CD4-positive, alpha-beta T cell treated with Interleukin-21 for 1 hour (primary cell): ENCODE measurements at regions not wholly inside any gene's neighbourhood (a gene's known extent, or its start where the extent isn't known, plus 50 kb on each side); places are given as distances from the start of the nearest gene placed in this dataset.

Source experiments
- DNase-seq: peaks from one replicate; pipeline ENCODE4 v3.0.0-alpha.2; 2020

DNA sequence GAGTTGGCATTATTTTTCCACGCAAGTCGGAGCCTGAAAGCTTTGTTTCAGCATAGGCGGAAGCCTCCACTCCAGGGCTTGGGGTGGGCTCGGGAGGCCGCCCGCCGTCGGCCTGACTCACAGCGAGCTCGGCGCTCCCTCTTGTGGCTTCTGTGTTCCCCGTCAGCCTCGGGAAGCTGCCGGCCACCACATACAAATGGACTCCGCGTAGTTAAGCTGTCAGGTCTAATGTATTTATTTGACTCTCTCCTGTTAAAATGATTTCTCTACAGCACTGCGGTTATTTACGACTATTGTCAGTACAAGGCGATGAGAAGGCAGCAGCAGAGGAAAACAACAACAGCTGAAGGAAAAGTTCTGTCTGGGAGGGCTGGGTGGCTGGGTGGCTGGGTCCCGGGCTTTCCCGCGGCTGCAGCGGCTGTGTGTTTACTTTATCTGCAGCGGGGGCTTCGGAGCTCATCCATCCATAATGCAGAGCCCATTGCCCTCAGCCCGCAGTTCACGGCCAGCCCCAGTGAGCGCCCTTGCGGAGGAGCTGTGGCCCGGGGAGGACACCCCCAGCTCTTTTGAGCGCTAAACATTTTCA, 375.7 kb upstream of the CAMK1G start:
- no peak for DNase-seq

DNA sequence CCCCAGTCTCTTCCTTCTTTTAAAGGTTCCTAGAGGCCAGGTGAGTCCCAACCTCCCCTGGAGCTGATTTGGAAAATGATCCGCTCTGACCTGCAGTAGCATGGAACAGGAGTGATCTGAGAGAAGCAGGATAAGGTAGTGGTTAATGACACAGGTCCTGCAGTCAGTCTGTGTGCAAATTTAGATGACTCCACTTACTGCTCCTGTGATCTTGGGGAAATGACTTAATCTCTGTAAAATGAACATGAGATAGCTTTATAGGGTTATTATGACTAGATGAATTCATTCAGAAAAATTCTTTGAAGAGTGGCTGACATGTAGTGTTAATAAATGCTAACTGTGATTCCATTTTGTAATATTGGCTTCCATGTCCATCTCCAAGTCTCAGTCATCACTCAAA, 374.9 kb upstream of the CAMK1G start:
- DNase-seq = no peak

DNA sequence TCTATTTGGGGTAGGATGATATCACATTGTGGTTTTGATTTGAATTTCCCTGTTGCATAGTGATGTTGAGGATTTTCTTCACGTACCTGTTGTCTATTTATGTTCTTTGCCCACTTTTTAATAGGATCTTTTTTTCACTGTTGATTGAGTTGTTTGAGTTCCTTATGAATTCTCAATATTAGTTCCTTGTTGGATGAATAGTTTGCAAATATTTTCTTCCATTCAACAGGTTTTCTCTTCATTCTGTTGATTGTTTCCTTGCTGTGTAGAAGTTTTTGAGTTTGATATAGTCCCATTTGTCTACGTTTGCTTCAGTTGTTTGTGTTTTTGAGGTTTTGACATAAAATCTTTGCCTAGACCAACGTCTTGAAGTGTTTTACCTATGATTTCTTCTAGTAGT, 369.5 kb upstream of the CAMK1G start:
- DNase-seq = no peak

- DNase-seq = no peak
Measured at GRCh38 chr1:209215826-209216225, 367.7 kb upstream of the CAMK1G start.

- DNase-seq = no peak
Measured at GRCh38 chr1:209218113-209218512, 365.4 kb upstream of the CAMK1G start.

DNA sequence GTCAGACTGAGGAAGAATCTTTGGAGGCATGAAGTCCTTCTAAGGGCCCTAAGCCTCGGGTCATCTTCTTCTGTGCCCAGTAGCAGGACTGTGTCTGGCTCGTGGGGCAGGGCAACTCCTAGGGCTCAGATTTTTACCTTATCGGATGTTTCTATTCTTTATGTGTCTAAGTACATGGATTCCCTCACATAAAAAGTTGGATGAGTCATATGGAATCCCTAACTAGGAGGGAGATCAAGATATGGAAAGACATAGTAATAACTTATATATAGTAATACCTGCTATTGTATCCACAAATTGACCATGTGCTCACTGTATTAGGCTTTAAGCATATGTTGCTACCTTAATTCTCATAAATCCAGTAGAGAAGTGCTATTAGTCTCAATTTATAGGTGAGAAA, 364.5 kb upstream of the CAMK1G start:
- DNase-seq = no peak

DNA sequence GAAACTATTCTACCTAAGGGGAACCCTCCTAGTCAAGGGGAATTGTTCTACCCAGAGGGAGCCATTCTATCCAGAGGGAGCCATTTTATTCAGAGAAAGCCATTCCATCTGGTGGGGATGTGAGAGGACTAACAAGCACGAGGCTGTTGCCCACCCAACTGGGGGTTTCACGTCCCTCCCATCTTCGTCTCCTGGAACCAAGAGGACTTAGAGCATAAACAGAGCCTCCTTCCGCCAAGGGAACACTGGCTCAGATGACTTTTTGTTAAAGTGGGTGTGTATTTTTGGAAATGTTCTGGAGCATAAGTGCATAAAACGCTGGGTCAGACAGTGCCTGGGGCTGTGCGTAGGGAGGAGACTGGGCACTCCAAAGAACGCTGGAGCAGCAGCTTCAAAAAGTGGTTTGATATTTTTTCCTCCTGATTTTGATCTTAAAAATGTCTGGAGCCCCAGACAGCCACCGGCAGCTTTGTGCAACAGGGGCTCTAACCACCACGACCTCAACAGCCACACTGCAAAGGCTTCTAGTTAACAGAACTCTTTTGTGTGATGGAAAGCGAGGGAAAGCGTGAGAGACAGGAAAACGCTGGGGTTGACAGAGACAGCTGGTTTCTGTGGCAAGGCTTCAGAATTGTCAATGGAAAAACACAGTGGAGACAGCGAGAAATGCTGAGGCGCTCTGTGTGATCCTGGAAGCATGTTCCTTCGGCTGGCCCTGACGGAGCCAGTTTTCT, 363.6 kb upstream of the CAMK1G start:
- no peak for DNase-seq

GRCh38 chr1:209222826-209223225, 360.7 kb upstream of the CAMK1G start:
- DNase-seq = no peak

DNA sequence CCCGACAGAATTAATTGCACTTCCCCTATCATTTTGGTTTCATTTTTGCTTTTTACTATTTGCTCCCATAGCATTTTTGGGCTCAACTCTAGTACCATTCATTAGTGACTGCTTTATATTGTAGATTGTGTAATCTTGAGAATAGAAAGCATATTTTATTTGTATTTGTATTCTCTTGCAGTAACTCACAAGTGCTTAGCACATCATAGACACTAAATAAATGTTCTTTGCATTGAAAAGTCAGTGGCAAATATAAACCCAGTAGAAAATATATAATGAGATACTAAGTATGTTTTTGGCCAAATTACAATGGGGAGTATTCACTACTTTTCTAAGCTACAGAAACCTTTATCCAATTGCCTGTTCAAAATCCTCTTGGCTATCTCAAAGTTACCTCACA, 359.7 kb upstream of the CAMK1G start:
- DNase-seq = no peak

GRCh38 chr1:209224886-209225285, 358.6 kb upstream of the CAMK1G start:
- no peak for DNase-seq

DNA sequence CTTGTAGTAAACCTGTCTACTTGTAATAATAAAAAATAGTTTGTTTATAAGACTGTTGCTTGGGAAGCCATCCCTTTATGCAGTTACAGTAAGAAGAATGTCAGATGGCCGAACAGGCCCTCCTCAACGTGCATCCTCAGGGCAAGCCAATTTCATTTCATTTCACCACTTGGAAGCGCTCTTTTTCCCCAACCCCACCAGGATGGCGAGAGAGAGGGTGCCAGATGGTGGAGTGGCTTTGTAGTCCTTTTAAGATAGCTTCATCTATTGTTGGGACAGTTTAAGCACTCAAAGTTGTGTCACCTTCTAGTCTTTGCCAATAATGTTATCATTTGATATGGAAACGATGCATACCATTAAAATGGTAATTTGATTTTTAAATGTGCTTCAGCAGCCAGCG, 356.3 kb upstream of the CAMK1G start:
- DNase-seq = no peak

DNA sequence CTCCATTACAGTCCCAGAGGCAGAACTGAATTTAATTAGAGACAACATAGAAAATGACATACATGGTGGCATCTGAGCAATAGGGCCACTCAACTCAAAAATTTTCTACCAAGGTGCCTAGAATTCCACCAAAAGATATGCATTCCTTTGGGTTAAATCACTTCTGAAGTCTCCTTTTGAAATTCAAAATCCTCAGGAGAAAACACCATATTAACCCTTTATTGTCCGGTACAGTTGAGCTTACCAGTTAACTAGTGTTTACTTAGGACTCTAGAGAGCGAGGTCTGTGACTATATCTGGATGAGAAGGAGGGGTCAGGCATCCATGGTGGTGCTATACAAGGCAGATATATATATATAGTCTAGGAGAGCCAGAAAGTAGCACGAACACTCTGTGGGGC, 355.6 kb upstream of the CAMK1G start:
- no peak for DNase-seq

- DNase-seq = no peak
Measured at GRCh38 chr1:209229494-209230061, 353.9 kb upstream of the CAMK1G start.

- DNase-seq = no peak
Measured at GRCh38 chr1:209230314-209230713, 353.2 kb upstream of the CAMK1G start.

GRCh38 chr1:209231476-209232156, 351.9 kb upstream of the CAMK1G start:
- no peak for DNase-seq

- DNase-seq = no peak
Measured at GRCh38 chr1:209232197-209232596, 351.3 kb upstream of the CAMK1G start.

DNA sequence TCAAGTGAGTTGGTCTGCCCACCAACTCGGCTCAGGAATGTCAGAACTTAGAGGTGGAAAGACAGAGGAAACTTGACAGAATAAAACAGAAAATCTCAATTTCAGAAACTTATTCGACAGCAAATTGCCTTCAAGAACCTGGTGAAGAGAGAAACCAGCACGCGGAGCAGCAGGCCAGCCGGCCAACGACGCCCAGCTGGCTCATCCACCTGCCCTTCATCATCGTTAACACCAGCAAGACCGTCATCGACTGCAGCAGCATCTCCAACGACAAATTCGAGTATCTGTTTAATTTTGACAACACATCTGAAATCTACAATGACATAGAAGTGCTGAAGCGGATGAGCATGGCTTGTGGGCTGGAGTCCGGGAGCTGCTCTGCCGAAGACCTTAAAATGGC, 350.8 kb upstream of the CAMK1G start:
- DNase-seq = no peak

DNA sequence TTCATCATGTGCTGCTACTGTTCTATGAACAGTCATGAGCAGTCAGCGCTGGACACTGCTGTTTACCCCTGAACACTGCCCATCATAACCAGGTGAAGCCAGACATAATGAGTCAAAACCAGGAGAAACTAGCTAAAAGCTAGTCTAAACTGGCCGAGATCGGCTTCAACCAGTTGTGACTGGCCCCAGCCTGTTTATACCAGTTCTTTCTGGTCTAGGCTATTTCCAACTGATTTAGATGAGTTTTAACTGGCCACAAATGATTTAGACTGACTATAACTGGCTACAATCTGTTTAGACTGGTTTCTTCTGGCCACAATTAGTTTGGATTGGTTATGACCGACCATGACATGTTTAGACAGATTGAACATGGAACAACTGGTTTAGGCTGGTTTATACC, 348.3 kb upstream of the CAMK1G start:
- DNase-seq = no peak

- DNase-seq = no peak
Measured at GRCh38 chr1:209238356-209238755, 345.2 kb upstream of the CAMK1G start.

GRCh38 chr1:209240351-209240750, 343.2 kb upstream of the CAMK1G start:
- DNase-seq = no peak

DNA sequence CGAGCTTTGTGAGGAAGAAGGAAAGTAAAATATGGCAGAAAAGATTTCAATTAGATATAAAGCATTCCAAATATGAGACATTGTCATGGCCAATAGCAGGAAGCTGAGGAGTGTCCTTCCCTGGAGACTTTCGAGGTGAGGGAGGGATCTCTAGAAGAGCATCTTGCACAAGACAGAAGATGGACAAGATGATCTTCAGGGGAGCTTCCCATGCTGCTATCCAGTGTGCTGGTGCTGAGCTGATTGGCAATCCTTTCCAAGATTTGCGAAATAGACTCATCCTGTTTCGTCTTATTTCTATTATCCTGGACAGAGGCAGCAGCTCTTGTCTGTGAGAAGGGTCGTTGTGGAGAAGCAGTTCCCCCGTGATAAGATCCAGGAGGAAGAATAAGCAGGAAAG, 342.0 kb upstream of the CAMK1G start:
- DNase-seq = no peak

DNA sequence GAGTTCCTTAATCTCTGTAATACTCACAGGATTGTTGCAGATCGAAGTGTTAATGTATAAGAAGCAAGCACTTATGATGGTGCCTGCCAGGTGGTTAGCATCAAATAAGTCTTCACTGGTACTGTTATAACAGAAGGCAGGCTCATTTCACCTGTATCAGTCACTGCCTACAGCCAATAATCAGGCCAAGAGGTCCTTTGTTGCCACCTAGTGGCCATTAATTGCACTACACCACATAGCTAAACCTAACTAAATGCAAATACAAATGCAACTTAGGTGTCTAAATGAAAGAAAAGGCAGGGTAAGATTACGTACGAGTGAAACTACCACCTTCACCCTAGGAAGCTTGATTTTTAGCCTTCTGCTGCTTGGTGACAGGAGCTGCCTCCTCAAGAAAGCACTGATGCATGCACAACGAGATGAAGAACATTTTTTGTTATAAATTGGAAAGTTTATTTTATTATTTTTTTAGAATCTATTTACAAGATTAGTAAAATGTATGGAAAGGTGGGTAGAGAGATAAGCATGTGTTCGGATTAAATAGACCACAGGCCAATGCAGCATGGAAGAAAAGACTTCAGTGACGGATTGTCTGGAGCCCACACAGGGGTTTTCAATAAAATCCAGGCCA, 334.8 kb upstream of the CAMK1G start:
- peak; percentile 46 for DNase-seq

- no peak for DNase-seq
Measured at GRCh38 chr1:209249280-209249670, 334.2 kb upstream of the CAMK1G start.
